Left ventricle myocardium inferior (tissue), 1 donor: ENCODE measurements at regions not wholly inside any gene's neighbourhood (a gene's known extent, or its start where the extent isn't known, plus 50 kb on each side); places are given as distances from the start of the nearest gene placed in this dataset.

Experiments used
- DNase-seq: peaks from one replicate; pipeline ENCODE4 v3.0.0-alpha.2; 2020
- H3K27ac ChIP-seq: fragments of 200-600 bp; replicated peaks from 2 replicates; pipeline ENCODE4 v1.8.0; 2021
- H3K27me3 ChIP-seq: fragments of 200-600 bp; 2 replicates; pipeline ENCODE4 v1.8.0; 2021; ENCODE audit warnings: low read depth
- H3K36me3 ChIP-seq: fragments of 200-600 bp; 2 replicates; pipeline ENCODE4 v1.8.0; 2021
- H3K4me1 ChIP-seq: fragments of 200-600 bp; 2 replicates; pipeline ENCODE4 v1.8.0; 2021
- H3K4me3 ChIP-seq: fragments of 200-600 bp; 2 replicates; pipeline ENCODE4 v1.8.0; 2021; ENCODE audit warnings: mild to moderate bottlenecking, moderate library complexity
- H3K9me3 ChIP-seq: fragments of 200-600 bp; replicated peaks from 2 replicates; pipeline ENCODE4 v1.8.0; 2021
- CTCF ChIP-seq: fragments of 200-600 bp; IDR thresholded peaks from 2 replicates; pipeline ENCODE4 v1.8.0; 2021; ENCODE audit warnings: antibody characterized with exemption, mild to moderate bottlenecking, borderline replicate concordance
- intact Hi-C: fragments of 100-400 bp; cut with micrococcal nuclease; formaldehyde crosslinking; loops from one replicate; pipeline ENCODE4 v1.11.0; 2022
- donor health status: DM: no; HTN: yes; CAD: no; lungs with severe emphysema.

DNA sequence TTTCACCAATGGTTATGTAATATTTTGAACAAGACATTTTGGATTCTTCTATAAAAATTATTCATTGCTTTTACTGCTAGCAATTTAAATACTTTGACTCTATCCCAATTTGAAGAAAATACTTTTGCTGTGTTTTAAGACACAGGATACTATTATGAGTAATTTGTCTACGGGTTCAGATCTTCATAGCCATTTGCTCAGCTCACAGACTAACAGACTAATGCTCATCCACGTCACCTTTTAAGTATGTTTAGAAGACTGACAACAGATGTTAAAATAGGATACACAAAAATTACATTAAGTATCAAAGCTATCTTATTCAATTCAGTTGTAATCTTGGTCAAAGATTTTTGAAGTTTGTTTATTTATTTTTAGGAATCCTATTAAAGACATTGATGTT is 251.3 kb upstream of the CHRM2 start:
- H3K9me3 ChIP-seq: no peaks in the 10 kb centered on the region
- H3K4me1 ChIP-seq: no peaks in the 10 kb centered on the region
- no peak for DNase-seq
- no peaks in the 10 kb centered on the region for H3K27me3 ChIP-seq
- TF ChIP-seq CTCF: no peak
- no peaks in the 10 kb centered on the region for H3K36me3 ChIP-seq
- H3K4me3 ChIP-seq: no peak overlapping the region
- H3K27ac ChIP-seq: no peak overlapping the region
- intact Hi-C loops: no loop called here

DNA sequence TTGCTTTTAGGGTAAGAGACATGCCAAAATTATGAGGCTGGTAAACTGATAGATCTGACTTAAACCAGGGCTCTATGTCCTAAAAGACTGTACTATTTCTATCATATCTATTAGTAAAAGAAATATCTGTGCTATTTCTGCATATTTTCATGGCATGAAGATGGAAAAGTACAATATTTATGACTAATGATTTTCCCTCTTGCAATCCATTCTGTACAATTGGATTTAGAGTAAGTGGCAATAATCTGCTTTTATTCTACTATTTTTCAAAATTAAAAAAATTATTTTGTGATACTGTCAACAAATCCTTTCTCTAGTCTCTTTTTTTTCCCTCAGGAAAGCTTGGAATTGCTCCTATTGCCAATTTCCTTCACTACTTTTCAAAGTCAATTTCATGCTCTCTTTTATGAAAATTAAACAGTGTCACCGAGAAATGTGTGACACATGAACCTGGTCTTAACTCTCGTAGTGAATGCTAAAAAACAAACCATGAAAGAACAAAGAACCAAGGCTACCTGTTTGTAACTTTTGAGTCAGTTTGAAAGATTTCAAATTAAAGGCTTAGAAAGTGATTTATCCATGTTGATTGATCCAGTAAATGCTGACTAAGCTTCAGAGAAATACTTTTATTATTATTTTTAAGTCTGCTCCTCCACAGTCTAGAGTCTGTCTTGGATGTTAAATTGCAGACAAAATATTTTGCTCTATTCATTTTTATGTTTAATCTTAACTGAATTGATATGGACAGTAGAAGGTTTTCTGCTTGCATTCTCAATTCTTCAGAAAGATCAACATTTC is 262.7 kb upstream of the CHRM2 start:
- Histone ChIP-seq H3K27ac (no peak overlapping the region), H3K27me3 (no peaks in the 10 kb centered on the region), H3K9me3 (peaks cover 26% of the 10 kb centered on the region), H3K4me3 (no peak overlapping the region), H3K36me3 (no peaks in the 10 kb centered on the region), H3K4me1 (no peaks in the 10 kb centered on the region)
- no peak for TF ChIP-seq CTCF
- intact Hi-C loops: no loop called here
- DNase-seq: no peak

DNA sequence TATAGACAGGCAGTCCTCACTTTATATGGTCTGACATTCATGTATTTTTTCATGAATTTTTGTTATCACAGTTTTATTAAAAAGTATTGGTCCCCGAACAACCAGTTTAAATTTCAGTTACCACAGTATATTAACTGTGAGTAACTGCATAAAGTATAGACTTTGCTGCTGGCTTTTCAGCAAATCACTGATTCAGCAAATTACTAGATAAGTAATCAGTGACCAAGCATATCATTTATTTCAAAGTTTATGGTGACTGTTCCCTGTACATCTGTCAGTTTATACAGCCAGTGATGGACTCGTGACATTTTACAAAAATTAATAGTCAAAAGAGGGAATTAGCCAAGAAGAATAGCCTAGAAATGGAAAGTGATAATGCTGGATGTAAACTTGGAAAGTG is 266.7 kb upstream of the CHRM2 start:
- no peak for DNase-seq
- Histone ChIP-seq H3K9me3 (peaks cover 21% of the 10 kb centered on the region), H3K27me3 (no peaks in the 10 kb centered on the region), H3K27ac (no peak overlapping the region), H3K4me3 (no peak overlapping the region), H3K36me3 (no peaks in the 10 kb centered on the region), H3K4me1 (no peaks in the 10 kb centered on the region)
- intact Hi-C loops: no loop called here
- no peak for TF ChIP-seq CTCF

DNA sequence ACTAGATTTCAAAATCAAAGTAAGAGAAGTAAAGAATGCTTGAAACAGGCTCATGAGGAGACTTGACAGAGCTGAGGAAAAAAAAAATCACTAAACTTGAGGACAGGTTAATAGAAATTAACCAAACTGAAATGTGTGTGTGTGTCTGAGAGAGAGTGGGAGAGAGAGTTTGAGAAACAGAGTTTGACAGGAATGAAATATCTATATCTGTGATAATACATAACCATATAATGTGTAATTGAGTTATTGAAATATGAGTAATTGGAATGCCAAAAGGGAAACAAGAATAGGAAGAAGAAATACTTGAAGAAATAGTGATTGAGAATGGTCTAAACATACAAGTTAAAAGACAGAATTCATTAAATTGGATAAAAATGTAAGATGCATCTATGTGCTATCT is 268.0 kb upstream of the CHRM2 start:
- no peak for DNase-seq
- no peaks in the 10 kb centered on the region for H3K4me1 ChIP-seq
- no peak overlapping the region for H3K4me3 ChIP-seq
- no peaks in the 10 kb centered on the region for H3K27me3 ChIP-seq
- H3K9me3 ChIP-seq: peaks cover 21% of the 10 kb centered on the region
- intact Hi-C loops: no loop called here
- no peaks in the 10 kb centered on the region for H3K36me3 ChIP-seq
- TF ChIP-seq CTCF: no peak
- no peak overlapping the region for H3K27ac ChIP-seq

GRCh38 chr7:136594739-136595144 is 273.7 kb upstream of the CHRM2 start:
- peaks cover 5% of the 10 kb centered on the region for H3K9me3 ChIP-seq
- H3K36me3 ChIP-seq: no peaks in the 10 kb centered on the region
- no peak for TF ChIP-seq CTCF
- intact Hi-C loops: no loop called here
- no peaks in the 10 kb centered on the region for H3K27me3 ChIP-seq
- DNase-seq: no peak
- no peaks in the 10 kb centered on the region for H3K4me1 ChIP-seq
- H3K27ac ChIP-seq: no peak overlapping the region
- no peak overlapping the region for H3K4me3 ChIP-seq
